IMR-90 (cell line): ENCODE measurements at regions not wholly inside any gene's neighbourhood (a gene's known extent, or its start where the extent isn't known, plus 50 kb on each side); places are given as distances from the start of the nearest gene placed in this dataset.

Experiments
- ATAC-seq: fragments of 200-7000 bp; cut with Tn5 transposase; 2 replicates; pipeline ENCODE4 v1.9.1; 2020; ENCODE audit warnings: low read depth, mild to moderate bottlenecking, moderate library complexity
- BruUV-seq: library from RNA; stranded (reverse); fragments of 400-500 nt; replicated peaks from 2 replicates; lab custom pipeline; 2021; lab: Mats Ljungman, UMichigan
- CTCF ChIA-PET: fragments of 300-600 bp; formaldehyde crosslinking; extraction: SDS; loops from one replicate; lab custom pipeline; 2021; ENCODE audit warnings: antibody characterized with exemption; lab: Yijun Ruan, JAX
- POLR2A ChIA-PET: fragments of 300-600 bp; sonication (Branson Sonifier 250); formaldehyde crosslinking; loops from one replicate; lab custom pipeline; 2022; ENCODE audit warnings: antibody characterized with exemption; ENCODE audit not compliant: unreplicated experiment; lab: Charles Lee
- DNase-seq: peaks from one replicate; pipeline ENCODE4 v3.0.0; 2013
- H2AFZ ChIP-seq: replicated peaks from 2 replicates; pipeline ENCODE3; 2013; ENCODE audit warnings: low read length, mild to moderate bottlenecking; ENCODE audit not compliant: poor library complexity
- H2AK5ac ChIP-seq: 2 replicates; pipeline ENCODE4 v1.6.1; 2013; ENCODE audit warnings: low read depth, low read length, inconsistent platforms
- H2AK9ac ChIP-seq: replicated peaks from 2 replicates; pipeline ENCODE3; 2013; ENCODE audit warnings: mild to moderate bottlenecking, low read depth, low read length, moderate library complexity; ENCODE audit not compliant: poor library complexity
- H2BK120ac ChIP-seq: 2 replicates; pipeline ENCODE4 v1.6.1; 2013; ENCODE audit warnings: low read depth, low read length, inconsistent platforms
- H2BK15ac ChIP-seq: 3 replicates; pipeline ENCODE4 v1.6.1; 2013; ENCODE audit warnings: low read depth, low read length, inconsistent platforms
- H2BK20ac ChIP-seq: 2 replicates; pipeline ENCODE4 v1.6.1; 2013; ENCODE audit warnings: low read depth, mild to moderate bottlenecking, inconsistent platforms, low read length, moderate library complexity
- H2BK5ac ChIP-seq: 2 replicates; pipeline ENCODE4 v1.6.1; 2013; ENCODE audit warnings: mild to moderate bottlenecking, low read depth, low read length, inconsistent platforms; ENCODE audit not compliant: poor library complexity, severe bottlenecking
- H3K14ac ChIP-seq: replicated peaks from 2 replicates; pipeline ENCODE4 v1.6.1; 2013; ENCODE audit warnings: low read depth, low read length, inconsistent platforms
- H3K18ac ChIP-seq: 2 replicates; pipeline ENCODE4 v1.6.1; 2013; ENCODE audit warnings: low read depth, low read length, control low read depth
- H3K23ac ChIP-seq: 2 replicates; pipeline ENCODE4 v1.6.1; 2013; ENCODE audit warnings: low read depth, low read length, inconsistent platforms
- H3K27ac ChIP-seq: 2 replicates; pipeline ENCODE4 v1.5.1; 2013; ENCODE audit warnings: mild to moderate bottlenecking, control low read depth, low read length; ENCODE audit not compliant: insufficient read depth
- H3K27me3 ChIP-seq: 2 replicates; pipeline ENCODE4 v1.6.1; 2013; ENCODE audit warnings: low read length; ENCODE audit not compliant: control insufficient read depth, insufficient read depth
- H3K36me3 ChIP-seq: 2 replicates; pipeline ENCODE4 v1.6.1; 2013; ENCODE audit warnings: low read length, mixed read lengths; ENCODE audit not compliant: control insufficient read depth, insufficient read depth
- H3K4ac ChIP-seq: 2 replicates; pipeline ENCODE4 v1.6.1; 2013; ENCODE audit warnings: low read depth, low read length, inconsistent platforms
- H3K4me1 ChIP-seq: 2 replicates; pipeline ENCODE4 v1.6.1; 2013; ENCODE audit warnings: low read length, mixed read lengths; ENCODE audit not compliant: control insufficient read depth, insufficient read depth
- H3K4me2 ChIP-seq: 2 replicates; pipeline ENCODE4 v1.6.1; 2013; ENCODE audit warnings: low read depth, mild to moderate bottlenecking, control low read depth, low read length, moderate library complexity
- H3K4me3 ChIP-seq: 2 replicates; pipeline ENCODE4 v1.5.1; 2013; ENCODE audit warnings: low read depth, mild to moderate bottlenecking, control low read depth, low read length, moderate library complexity; ENCODE audit not compliant: insufficient read depth
- H3K56ac ChIP-seq: 2 replicates; pipeline ENCODE4 v1.6.1; 2013; ENCODE audit warnings: low read length, inconsistent platforms; ENCODE audit not compliant: insufficient read depth; ENCODE audit errors: extremely low read depth
- H3K79me1 ChIP-seq, 2 experiments: 2 replicates each; pipeline ENCODE4 v1.6.1; 2013; ENCODE audit warnings: low read length in 2 of 2, inconsistent platforms in 1 of 2, low read depth in 1 of 2
- H3K9ac ChIP-seq: 2 replicates; pipeline ENCODE4 v1.6.1; 2013; ENCODE audit warnings: low read depth, low read length, control low read depth
- H3K9me1 ChIP-seq: 2 replicates; pipeline ENCODE4 v1.6.1; 2013; ENCODE audit warnings: low read length, inconsistent platforms; ENCODE audit not compliant: insufficient read depth
- H3K9me3 ChIP-seq: 2 replicates; pipeline ENCODE4 v1.6.1; 2013; ENCODE audit warnings: low read length; ENCODE audit not compliant: control insufficient read depth, insufficient read depth
- H4K20me1 ChIP-seq: 2 replicates; pipeline ENCODE4 v1.6.1; 2013; ENCODE audit warnings: low read length, inconsistent platforms; ENCODE audit not compliant: insufficient read depth
- H4K5ac ChIP-seq: 2 replicates; pipeline ENCODE4 v1.6.1; 2013; ENCODE audit warnings: mild to moderate bottlenecking, low read depth, low read length, control low read depth
- H4K8ac ChIP-seq, 2 experiments: 2 replicates each; pipeline ENCODE4 v1.6.1; 2013; ENCODE audit warnings: low read depth in 2 of 2, low read length in 2 of 2, control low read depth in 1 of 2, inconsistent platforms in 1 of 2
- H4K91ac ChIP-seq: 2 replicates; pipeline ENCODE4 v1.6.1; 2013; ENCODE audit warnings: low read depth, low read length, inconsistent platforms; ENCODE audit not compliant: insufficient read depth
- FOS ChIP-seq: fragments of 150-350 bp; IDR thresholded peaks from 2 replicates; pipeline ENCODE4 v1.6.1; 2016; ENCODE audit warnings: low read depth, low read length
- MAZ ChIP-seq: IDR thresholded peaks from 2 replicates; pipeline ENCODE4 v1.6.1; 2012; ENCODE audit warnings: low read depth, mild to moderate bottlenecking, low read length, improper control_type of control experiment, moderate library complexity, borderline replicate concordance
- MXI1 ChIP-seq: IDR thresholded peaks from 2 replicates; pipeline ENCODE4 v1.6.1; 2012; ENCODE audit warnings: low read depth, mild to moderate bottlenecking, low read length, moderate library complexity, borderline replicate concordance
- NFE2L2 ChIP-seq: fragments of 150-350 bp; IDR thresholded peaks from 2 replicates; pipeline ENCODE4 v1.6.1; 2016; ENCODE audit warnings: low read depth, mild to moderate bottlenecking, low read length
- POLR2A ChIP-seq: IDR thresholded peaks from 2 replicates; pipeline ENCODE4 v1.6.1; 2012; ENCODE audit warnings: mild to moderate bottlenecking, low read depth, low read length
- RAD21 ChIP-seq: IDR thresholded peaks from 2 replicates; pipeline ENCODE4 v1.6.1; 2012; ENCODE audit warnings: low read length, improper control_type of control experiment
- RCOR1 ChIP-seq: IDR thresholded peaks from 2 replicates; pipeline ENCODE4 v1.6.1; 2012; ENCODE audit warnings: mild to moderate bottlenecking, low read length, improper control_type of control experiment; ENCODE audit not compliant: insufficient replicate concordance
- RFX5 ChIP-seq: IDR thresholded peaks from 2 replicates; pipeline ENCODE4 v1.8.0; 2012; ENCODE audit warnings: low read depth, mild to moderate bottlenecking, low read length, moderate library complexity
- dilution Hi-C: fragments of 300-500 bp; cut with HindIII; formaldehyde crosslinking; loops from one replicate; pipeline ENCODE4 v1.14.3; 2018; ENCODE audit warnings: low sequenced_read_pairs; ENCODE audit not compliant: unreplicated experiment
- in situ Hi-C: fragments of 300-500 bp; cut with MboI; formaldehyde crosslinking; loops from 3 replicates; pipeline ENCODE4 v1.14.3; 2019; ENCODE audit warnings: low sequenced_read_pairs, inconsistent platforms, mixed read lengths
- intact Hi-C: fragments of 100-400 bp; cut with micrococcal nuclease; formaldehyde crosslinking; loops from 2 replicates; pipeline ENCODE4 v1.10.0; 2022

DNA sequence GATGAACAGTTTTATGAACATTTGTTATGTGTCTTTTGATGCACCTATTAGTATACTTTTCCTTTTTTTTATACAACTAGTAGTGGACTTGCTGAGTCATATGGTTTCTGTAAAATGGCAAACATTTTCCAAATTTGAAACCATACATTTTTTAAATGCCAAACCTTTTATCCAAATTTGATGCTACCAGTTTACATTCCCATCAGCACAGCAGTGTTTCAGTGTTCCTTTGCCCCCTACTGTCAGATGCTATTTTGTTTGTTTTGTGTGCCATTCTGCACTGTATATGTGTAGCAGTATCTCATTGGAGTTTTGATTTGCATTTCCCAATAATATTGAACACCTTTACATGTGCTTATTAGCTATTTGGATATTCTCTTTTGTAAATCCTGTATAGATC, 219.4 kb downstream of the TANC2 start:
- dilution Hi-C loops, result no loop called here
- Histone ChIP-seq H2AK9ac (no peak overlapping the region), H3K4ac (peak overlapping the region; percentile 63), H3K23ac (no peak overlapping the region), H3K79me1 (peaks cover 26 to 58% of the 10 kb centered on the region in 2 experiments), H3K36me3 (peaks cover 4% of the 10 kb centered on the region), H3K4me2 (no peak overlapping the region), H4K8ac (0 out of 4 replicates have a peak overlapping the region, but pooled peaks of 1 of the 2 experiments have one; percentile 38), H3K9me1 (peaks cover 5% of the 10 kb centered on the region; the same call in 1 of the 2 replicates), H4K5ac (no peak overlapping the region), H3K14ac (0 out of 2 replicates have a peak overlapping the region, but pooled peaks have one; percentile 37), H4K91ac (0 out of 2 replicates have a peak overlapping the region, but pooled peaks have one; percentile 51), H2AFZ (no peak overlapping the region), H3K27me3 (no peaks in the 10 kb centered on the region), H3K27ac (0 out of 2 replicates have a peak overlapping the region, but pooled peaks have one; percentile 30), H3K9ac (no peak overlapping the region), H3K4me3 (no peak overlapping the region), H2BK5ac (no peak overlapping the region), H3K56ac (no peak overlapping the region), H3K18ac (no peak overlapping the region), H2BK15ac (no peak overlapping the region), H4K20me1 (no peaks in the 10 kb centered on the region), H3K9me3 (no peaks in the 10 kb centered on the region), H2BK120ac (peak overlapping the region; percentile 52; the same call in 1 of the 2 replicates), H3K4me1 (peaks cover 4% of the 10 kb centered on the region; the same call in 1 of the 2 replicates), H2AK5ac (peak overlapping the region; percentile 43; the same call in 1 of the 2 replicates), H2BK20ac (0 out of 2 replicates have a peak overlapping the region, but pooled peaks have one; percentile 40)
- TF ChIP-seq RCOR1, result no peak
- no peak for TF ChIP-seq MAZ
- TF ChIP-seq POLR2A, result no peak
- 0 out of 2 replicates have a peak, but pooled peaks have one; percentile 5 for TF ChIP-seq NFE2L2
- no peak for TF ChIP-seq FOS
- no peak for TF ChIP-seq RFX5
- 0 out of 2 replicates have a peak, but pooled peaks have one; percentile 23 for TF ChIP-seq RAD21
- TF ChIP-seq MXI1, result no peak
- POLR2A ChIA-PET, result no interaction called here
- BruUV-seq, result no TSS peak
- intact Hi-C loops, result no loop called here
- CTCF ChIA-PET, result no interaction called here
- ATAC-seq (peak; percentile 81), DNase-seq (no peak)
- in situ Hi-C loops, result no loop called here
